G401.6 (cell line): ENCODE measurements at regions not wholly inside any gene's neighbourhood (a gene's known extent, or its start where the extent isn't known, plus 50 kb on each side); places are given as distances from the start of the nearest gene placed in this dataset.
A peak's percentile ranks its signal among the peaks of the same experiment; 100 is the strongest.

Experiments
- FAIRE-seq: peaks from 2 replicates; lab custom pipeline; 2012; peaks lifted over from hg19 to GRCh38; lab: Jason Lieb, UNC

DNA sequence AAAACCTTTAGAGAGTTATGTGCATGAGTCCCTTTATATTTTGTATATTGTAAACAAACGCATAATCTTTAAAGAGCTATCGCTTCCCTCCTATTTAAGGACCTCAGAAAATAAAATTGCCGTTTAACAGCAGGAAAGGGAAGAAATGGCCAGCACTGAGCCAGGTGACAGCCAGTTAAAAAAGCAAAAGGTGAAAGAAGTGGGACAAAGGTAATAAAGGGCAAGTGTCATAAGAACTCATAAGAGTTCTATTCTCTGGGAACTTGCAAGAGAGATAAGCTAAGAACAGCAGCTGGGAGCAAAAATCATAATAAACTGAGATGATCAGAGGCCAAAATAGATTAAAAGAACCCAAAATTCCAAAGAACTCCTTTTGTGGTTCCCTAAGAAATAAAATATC is 520.9 kb upstream of the PKN2 start:
- no peak for FAIRE-seq

GRCh38 chr1:88168126-88168525 is 515.9 kb upstream of the PKN2 start:
- FAIRE-seq: no peak

DNA sequence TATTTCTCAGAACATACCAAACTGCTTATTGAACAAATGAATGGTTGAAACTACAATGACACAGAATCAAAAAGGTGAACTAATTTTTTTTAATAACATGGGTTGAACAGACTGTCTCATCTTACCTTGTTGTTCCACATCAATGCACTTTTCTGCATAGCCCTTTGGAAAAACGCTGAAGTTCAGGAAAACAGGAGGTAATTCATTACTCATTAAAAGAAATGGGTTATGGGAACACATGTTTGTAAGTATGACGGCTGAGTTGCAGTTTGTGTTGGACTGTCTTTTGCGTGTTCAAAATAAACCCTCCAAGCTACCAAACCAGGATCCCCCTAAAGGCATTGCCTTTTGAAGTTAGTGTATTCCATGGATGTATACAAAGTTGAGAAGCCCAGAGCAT is 514.9 kb upstream of the PKN2 start:
- no peak for FAIRE-seq

GRCh38 chr1:88169939-88170338 is 514.1 kb upstream of the PKN2 start:
- FAIRE-seq: no peak

DNA sequence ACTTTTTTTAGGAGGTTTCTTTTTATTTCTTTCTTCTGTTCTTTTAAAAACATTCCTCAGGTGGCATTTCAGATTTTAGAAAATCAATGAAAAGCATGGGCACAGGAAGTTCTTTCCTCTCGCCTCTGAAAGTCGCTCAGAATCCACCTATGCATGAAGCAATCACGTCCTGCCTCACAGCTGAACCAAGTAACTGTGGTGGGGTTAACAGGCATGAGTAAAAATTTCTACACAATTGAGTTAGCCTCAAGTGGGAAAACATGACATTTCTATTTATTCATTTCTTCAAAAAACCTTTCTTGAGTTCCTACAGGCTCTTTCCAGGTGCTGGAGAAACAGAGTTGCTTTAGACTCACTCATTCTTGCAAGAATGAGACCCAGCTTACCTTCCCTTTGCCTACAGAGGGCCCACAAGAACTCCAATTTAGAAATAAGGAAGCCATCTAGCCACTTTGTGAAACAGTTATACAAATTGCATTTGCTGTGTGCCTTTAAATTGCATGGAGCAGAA is 508.9 kb upstream of the PKN2 start:
- no peak for FAIRE-seq

- FAIRE-seq: no peak
These were observed 508.3 kb upstream of the PKN2 start for GRCh38 chr1:88175631-88176226.

DNA sequence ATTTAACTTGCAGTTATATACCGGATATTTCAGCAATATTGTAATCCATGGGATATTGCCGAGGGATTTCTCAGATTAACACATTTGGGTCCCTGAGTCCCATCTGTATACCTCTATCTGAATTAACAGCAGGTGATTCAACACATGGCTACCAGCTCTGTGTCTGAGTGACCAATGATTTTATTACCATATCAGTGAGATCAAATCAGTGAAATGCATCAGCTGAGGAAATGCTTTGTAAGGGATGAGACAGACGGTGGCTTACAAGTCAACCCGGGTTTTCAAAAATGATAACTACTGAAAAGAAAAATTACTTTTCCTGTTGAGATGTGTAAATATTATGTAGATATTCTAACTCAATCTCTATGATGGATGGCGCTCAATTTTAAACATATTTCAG is 504.1 kb upstream of the PKN2 start:
- FAIRE-seq: no peak

- peak; percentile 41 for FAIRE-seq
These were observed 503.5 kb upstream of the PKN2 start for GRCh38 chr1:88180449-88181108.

GRCh38 chr1:88186911-88187310 is 497.2 kb upstream of the PKN2 start:
- FAIRE-seq: no peak

- no peak for FAIRE-seq
These were observed 496.0 kb upstream of the PKN2 start for GRCh38 chr1:88188038-88188437.

DNA sequence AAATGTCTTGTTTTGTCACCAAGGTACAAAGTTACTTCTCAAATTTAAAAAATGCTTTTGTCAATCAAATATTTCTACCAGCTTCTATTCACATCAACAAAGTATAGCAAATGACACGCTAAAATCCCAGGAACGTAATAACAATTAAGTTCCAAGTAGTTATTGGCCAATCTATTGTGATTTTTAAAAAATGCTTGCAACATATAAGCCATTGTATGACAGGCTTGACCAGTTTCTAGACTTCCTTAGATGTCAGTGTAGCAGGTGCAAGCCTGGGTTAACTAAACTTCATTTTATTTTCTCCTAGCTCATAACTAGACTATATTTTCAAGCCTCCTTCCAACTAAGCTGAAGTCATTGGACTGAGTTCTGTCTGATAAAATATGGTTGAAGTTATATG is 494.5 kb upstream of the PKN2 start:
- FAIRE-seq: no peak

DNA sequence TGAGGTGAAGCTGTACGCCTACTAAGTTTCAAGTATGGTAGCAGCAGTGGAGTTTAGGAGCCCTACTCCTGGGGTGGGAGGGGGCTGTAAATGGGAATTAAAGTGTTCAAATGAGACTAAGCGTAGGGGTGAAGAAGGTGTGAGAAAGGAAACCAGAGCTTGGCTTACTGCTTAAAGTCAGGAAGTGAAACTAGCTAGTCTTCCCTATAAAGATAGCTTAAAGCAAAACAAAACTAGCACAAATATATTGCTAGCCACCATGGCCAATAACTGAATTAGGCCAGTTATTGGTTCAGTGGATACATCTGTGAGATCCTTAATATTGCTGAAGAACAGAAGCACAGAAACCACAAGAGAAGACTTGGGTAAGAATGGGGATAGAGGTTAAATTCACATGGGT is 492.2 kb upstream of the PKN2 start:
- FAIRE-seq: no peak

DNA sequence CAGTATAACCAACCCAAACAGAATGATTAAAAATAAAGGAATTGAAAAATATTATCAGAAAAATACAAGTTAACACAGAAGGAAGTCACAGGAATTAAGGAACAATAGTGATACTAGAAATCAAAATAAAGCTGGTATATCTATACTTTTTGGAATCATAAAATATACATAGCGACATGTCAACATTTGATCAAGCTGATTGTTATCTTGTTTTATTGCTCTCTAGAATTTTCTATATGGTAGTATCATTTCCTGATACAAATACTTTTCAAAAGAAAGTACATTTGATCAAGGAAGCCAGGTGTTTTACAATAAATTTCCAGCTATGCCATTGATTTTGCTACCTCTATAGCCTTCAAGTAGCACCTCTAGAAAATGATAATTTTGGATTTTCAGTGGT is 489.5 kb upstream of the PKN2 start:
- no peak for FAIRE-seq

GRCh38 chr1:88200545-88200944 is 483.5 kb upstream of the PKN2 start:
- no peak for FAIRE-seq

DNA sequence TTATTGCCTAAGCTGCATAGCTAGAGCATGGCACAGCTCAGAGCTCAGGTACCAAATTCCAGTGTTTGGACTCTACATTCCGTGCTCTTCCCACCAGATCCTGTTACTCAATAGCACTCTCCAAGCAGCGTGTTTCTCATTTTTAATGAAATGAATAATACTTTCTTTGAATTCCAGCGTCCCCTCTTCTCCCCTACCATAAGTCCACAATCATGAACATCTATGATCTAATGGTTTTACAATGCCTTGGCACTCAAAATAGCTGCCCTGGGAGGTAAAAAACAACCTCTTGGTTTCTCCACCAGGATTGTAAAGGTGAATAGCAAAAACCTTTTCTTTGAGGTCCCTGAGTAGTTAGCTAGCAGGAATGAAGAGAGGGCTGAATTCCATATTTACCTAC is 480.0 kb upstream of the PKN2 start:
- no peak for FAIRE-seq

DNA sequence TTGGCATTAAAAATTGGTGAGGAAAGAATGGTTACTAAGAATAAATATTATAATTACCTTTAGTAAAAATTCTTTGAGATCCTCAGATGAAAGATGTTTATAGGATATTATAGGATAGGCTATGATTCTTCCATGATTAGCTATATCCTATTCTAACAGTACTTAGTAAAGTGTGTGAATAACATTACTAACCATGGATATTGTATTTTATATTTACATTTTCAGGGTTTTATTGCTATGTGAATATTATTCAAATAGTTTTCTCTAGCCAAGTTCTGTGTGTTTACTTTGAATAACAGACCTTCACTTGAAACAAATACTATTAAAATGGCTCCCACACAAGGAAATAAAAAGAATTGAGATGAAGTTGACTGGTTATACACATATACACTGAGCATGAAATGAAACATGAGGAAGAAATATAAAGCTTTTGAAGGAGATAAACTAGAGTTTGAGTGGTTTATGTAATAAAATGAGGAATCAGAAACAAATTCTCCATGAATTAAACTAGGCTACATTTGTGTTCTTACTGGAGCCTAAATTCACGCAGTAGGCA is 479.4 kb upstream of the PKN2 start:
- FAIRE-seq: no peak

- no peak for FAIRE-seq
These were observed 475.7 kb upstream of the PKN2 start for GRCh38 chr1:88208389-88208788.

- no peak for FAIRE-seq
These were observed 473.8 kb upstream of the PKN2 start for GRCh38 chr1:88210103-88210787.

GRCh38 chr1:88216441-88216840 is 467.6 kb upstream of the PKN2 start:
- FAIRE-seq: no peak

GRCh38 chr1:88217386-88217785 is 466.7 kb upstream of the PKN2 start:
- FAIRE-seq: no peak

GRCh38 chr1:88219521-88219920 is 464.6 kb upstream of the PKN2 start:
- FAIRE-seq: no peak

GRCh38 chr1:88221411-88221810 is 462.7 kb upstream of the PKN2 start:
- no peak for FAIRE-seq

DNA sequence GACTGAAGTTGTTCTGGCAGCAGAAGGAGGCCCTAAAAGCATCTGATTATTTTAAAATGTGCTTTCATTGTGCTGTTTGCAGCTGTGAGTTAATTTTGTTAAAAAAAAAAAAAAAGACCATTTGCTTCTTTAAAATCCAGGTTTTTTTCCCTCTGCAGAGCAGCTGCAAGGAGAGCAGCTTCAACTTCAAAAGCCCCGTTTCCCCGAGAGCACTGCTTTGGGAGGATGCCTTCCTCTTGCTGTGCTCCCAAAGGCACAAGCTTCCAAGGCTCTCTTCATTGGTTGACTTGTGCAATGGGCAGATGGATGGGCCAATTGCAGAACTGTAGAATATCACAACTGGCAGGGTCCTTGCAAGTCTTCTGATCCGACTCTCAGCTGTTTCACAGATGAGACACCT is 459.2 kb upstream of the PKN2 start:
- FAIRE-seq: no peak
